ENCODE measurements at regions not wholly inside any gene's neighbourhood (a gene's known extent, or its start where the extent isn't known, plus 50 kb on each side); places are given as distances from the start of the nearest gene placed in this dataset.
"Not testable (repeated sequence)": the region's sequence is repeated elsewhere in the genome, so short reads cannot be mapped to it uniquely, and the experiment has no call there.

DNA sequence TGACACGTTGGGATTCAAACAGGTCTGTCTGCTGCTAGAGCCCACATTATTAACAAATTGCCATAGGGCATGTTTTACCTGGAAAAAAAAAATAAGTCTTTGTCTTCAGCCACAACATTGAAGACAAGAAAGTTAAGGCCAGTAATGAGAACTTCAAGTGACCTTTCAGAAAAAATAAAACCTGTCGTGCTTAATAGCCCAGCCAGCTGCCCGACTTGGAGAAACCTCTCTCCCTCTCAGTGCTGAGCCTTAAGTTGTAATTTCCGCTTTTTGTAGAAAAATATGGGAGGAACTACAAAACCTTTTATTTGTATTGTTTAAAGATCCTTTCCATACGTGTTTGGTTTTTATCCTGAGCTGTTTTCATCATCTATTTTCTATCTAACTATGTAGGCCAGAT is 454.3 kb upstream of the SLITRK6 start:
- CTCF ChIA-PET, H3K27ac Mint-ChIP-seq, H3K9me3 Mint-ChIP-seq: not testable (repeated sequence)

DNA sequence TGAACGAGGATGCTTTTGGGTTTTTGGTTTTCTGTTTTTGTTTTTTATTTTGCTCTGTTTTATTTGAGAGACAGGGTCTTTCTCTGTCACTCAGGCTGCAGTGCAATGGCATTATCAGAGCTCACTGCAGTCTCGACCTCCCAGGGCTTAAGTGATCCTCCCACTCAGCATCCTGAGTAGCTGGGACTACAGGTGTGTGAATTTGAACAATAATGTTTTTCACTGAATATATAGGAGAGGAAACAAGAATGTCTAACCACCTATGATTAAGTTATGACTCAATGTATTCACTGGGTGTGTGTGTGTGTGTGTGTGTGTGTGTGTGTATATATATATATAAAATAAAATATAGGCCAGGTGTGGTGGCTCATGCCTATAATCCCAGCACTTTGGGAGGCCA is 456.6 kb upstream of the SLITRK6 start:
- DNase-seq, CTCF ChIA-PET, H3K36me3 Mint-ChIP-seq, H3K27ac Mint-ChIP-seq, H3K4me3 Mint-ChIP-seq, H3K27me3 Mint-ChIP-seq, H3K4me1 Mint-ChIP-seq, H3K9me3 Mint-ChIP-seq: not testable (repeated sequence)

More for the DNA sequence above, 454.3 kb upstream of the SLITRK6 start:
- not testable (repeated sequence) for H3K4me1 Mint-ChIP-seq, DNase-seq, H3K27me3 Mint-ChIP-seq, H3K4me3 Mint-ChIP-seq, H3K36me3 Mint-ChIP-seq

GRCh38 chr13:86269511-86269910 is 470.3 kb upstream of the SLITRK6 start:
- Mint-ChIP-seq H3K27ac (no peak overlapping the region), H3K4me3 (no peak overlapping the region), H3K27me3 (no peaks in the 10 kb centered on the region), H3K4me1 (no peaks in the 10 kb centered on the region), H3K36me3 (no peaks in the 10 kb centered on the region), H3K9me3 (peaks cover 1% of the 10 kb centered on the region)
- no peak for DNase-seq
- CTCF ChIA-PET = no interaction called here

DNA sequence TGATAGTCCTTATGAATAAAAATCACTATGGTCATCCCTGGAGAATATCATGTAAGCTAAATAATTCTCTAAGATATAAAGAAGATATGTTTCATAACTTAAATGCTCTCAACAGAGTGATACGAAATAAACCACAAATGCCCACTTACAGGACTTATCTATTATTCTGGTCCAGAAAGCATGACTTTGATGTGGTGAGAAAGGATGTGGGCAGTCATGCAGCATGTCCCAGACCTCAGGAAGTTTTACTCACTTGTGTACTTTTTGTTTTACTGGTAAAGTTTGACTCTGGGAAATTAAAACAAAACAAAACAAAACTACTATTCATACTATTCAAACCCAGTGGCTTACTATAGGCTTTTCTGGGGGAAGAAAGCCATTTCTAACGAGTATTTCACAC is 483.2 kb upstream of the SLITRK6 start:
- H3K27ac Mint-ChIP-seq = no peak overlapping the region
- no peaks in the 10 kb centered on the region for H3K36me3 Mint-ChIP-seq
- no peaks in the 10 kb centered on the region for H3K9me3 Mint-ChIP-seq
- no peaks in the 10 kb centered on the region for H3K27me3 Mint-ChIP-seq
- CTCF ChIA-PET = no interaction called here
- H3K4me3 Mint-ChIP-seq = no peak overlapping the region
- DNase-seq = no peak
- no peaks in the 10 kb centered on the region for H3K4me1 Mint-ChIP-seq

- CTCF ChIA-PET = no interaction called here
- DNase-seq = no peak
- Mint-ChIP-seq H3K4me1 (no peaks in the 10 kb centered on the region), H3K27me3 (no peaks in the 10 kb centered on the region), H3K36me3 (no peaks in the 10 kb centered on the region), H3K9me3 (peaks cover 1% of the 10 kb centered on the region), H3K27ac (no peak overlapping the region), H3K4me3 (no peak overlapping the region)
These were observed 483.8 kb upstream of the SLITRK6 start for GRCh38 chr13:86283031-86283430.

DNA sequence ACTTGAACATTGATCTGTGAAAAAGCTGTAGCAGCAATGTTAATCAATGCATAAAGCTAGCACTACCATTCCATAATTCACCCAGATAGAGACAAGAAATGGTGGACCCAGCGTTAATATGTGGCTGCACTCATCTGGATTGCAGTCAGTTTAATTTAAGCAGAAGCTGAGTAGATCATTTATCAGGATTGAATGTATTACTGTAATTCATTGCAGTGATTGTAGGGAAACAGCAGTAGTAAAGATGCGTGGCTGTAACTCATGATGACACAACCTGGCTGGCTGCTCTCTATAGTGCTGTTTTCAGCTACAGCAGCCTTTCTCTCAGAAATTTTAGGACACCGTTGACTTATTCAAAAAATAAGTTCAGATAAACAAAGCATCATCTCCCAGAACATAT is 499.5 kb upstream of the SLITRK6 start:
- no peak for DNase-seq
- CTCF ChIA-PET = no interaction called here
- no peaks in the 10 kb centered on the region for H3K36me3 Mint-ChIP-seq
- no peak overlapping the region for H3K27ac Mint-ChIP-seq
- H3K4me3 Mint-ChIP-seq = no peak overlapping the region
- H3K27me3 Mint-ChIP-seq = no peaks in the 10 kb centered on the region
- peaks cover 2% of the 10 kb centered on the region for H3K9me3 Mint-ChIP-seq
- no peaks in the 10 kb centered on the region for H3K4me1 Mint-ChIP-seq

DNA sequence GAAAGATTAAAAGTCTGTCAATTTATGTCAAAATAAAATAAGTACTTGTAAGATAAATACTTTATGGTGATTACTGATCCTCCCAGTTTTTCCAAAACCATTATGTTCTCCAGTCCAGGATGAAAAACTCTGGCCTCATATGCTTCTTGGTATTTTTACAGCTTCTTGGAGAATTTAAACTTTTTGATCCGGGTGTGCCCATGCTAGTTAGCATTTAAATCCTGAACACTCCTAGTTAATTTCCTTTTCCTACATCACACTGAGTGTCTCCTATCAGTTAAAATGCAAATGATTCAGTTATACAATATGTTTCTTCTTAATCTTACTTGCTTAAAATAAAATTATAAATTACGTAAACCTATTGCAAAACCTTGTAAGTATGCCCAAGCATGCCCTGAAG is 499.9 kb upstream of the SLITRK6 start:
- no peaks in the 10 kb centered on the region for H3K27me3 Mint-ChIP-seq
- peaks cover 2% of the 10 kb centered on the region for H3K9me3 Mint-ChIP-seq
- CTCF ChIA-PET = no interaction called here
- H3K4me3 Mint-ChIP-seq = no peak overlapping the region
- H3K36me3 Mint-ChIP-seq = no peaks in the 10 kb centered on the region
- H3K27ac Mint-ChIP-seq = no peak overlapping the region
- DNase-seq = no peak
- no peaks in the 10 kb centered on the region for H3K4me1 Mint-ChIP-seq

- Mint-ChIP-seq H3K4me1 (no peaks in the 10 kb centered on the region), H3K27ac (no peak overlapping the region), H3K9me3 (no peaks in the 10 kb centered on the region), H3K36me3 (no peaks in the 10 kb centered on the region), H3K27me3 (no peaks in the 10 kb centered on the region), H3K4me3 (no peak overlapping the region)
- DNase-seq = no peak
- CTCF ChIA-PET = interaction anchor here (0.7 kb wide), 1 partner anchor 297 kb away, joined by 4 read pairs; no protein-coding TSS in a partner anchor
These were observed 510.7 kb upstream of the SLITRK6 start for GRCh38 chr13:86309881-86310280.

DNA sequence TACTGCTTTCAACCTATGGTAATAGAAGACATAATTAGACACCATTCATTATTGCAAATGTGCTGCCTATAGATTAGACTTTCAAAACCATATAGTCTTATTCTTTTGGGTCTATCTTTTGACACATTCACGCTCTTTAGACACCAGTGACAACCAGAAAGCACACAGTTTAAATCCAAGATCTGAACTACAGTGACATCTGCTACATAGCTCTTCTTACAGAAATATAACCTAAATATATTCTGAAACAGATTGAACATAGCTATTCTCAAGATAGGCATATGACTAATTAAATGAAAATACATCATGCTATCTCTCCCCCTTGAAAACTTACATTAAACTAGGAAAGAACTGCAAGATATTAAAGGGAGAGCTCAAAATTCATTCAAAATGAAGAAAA is 514.2 kb upstream of the SLITRK6 start:
- Mint-ChIP-seq H3K36me3 (no peaks in the 10 kb centered on the region), H3K4me1 (no peaks in the 10 kb centered on the region), H3K27ac (no peak overlapping the region), H3K9me3 (peaks cover 6% of the 10 kb centered on the region), H3K4me3 (no peak overlapping the region), H3K27me3 (no peaks in the 10 kb centered on the region)
- DNase-seq = no peak
- CTCF ChIA-PET = no interaction called here

DNA sequence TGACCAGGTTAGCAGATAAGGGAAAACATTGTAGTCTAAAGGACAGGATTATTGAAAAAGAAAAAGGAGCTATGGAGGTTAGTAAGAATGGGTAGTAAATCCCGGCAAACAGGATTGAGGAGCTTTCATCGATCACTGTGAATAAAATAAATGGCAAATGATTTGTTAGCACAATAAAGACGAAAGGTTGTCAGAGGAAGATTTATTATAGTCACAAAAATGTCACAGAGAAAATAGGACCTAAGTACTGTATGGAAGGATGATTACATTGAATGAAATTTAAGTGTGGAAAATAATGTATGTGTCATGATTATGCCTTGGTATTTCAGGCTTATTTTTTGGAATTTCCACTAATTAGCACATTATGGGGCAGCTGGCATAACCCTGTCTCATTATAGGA is 519.2 kb upstream of the SLITRK6 start:
- DNase-seq = no peak
- Mint-ChIP-seq H3K27me3 (no peaks in the 10 kb centered on the region), H3K36me3 (no peaks in the 10 kb centered on the region), H3K9me3 (peaks cover 6% of the 10 kb centered on the region), H3K4me3 (no peak overlapping the region), H3K4me1 (no peaks in the 10 kb centered on the region), H3K27ac (no peak overlapping the region)
- CTCF ChIA-PET = no interaction called here

GRCh38 chr13:86324191-86324590 is 525.0 kb upstream of the SLITRK6 start:
- Mint-ChIP-seq H3K9me3 (peaks cover 7% of the 10 kb centered on the region), H3K36me3 (no peaks in the 10 kb centered on the region), H3K27ac (no peak overlapping the region), H3K27me3 (no peaks in the 10 kb centered on the region), H3K4me1 (no peaks in the 10 kb centered on the region), H3K4me3 (no peak overlapping the region)
- CTCF ChIA-PET = no interaction called here
- DNase-seq = no peak

DNA sequence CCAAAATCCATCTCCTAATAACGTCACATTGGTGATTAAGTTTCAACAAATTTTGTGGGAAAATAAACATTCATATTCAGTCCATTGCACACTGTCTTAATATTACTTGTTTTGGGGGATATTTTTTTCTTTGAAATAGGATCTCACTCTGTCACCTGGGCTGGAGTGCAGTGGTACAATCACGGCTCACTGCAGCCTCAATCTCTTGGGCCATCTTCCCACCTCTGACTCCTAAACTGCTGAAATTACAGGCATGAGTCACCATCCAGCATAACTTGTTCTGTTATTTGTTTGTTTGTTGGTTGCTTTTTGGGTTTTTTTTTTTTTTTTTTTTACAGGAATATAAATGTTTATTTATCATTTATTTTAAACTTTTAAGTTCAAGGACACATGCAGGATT is 556.1 kb upstream of the SLITRK6 start:
- no peak for DNase-seq
- Mint-ChIP-seq H3K4me3 (no peak overlapping the region), H3K27me3 (no peaks in the 10 kb centered on the region), H3K9me3 (peaks cover 9% of the 10 kb centered on the region), H3K36me3 (no peaks in the 10 kb centered on the region), H3K27ac (no peak overlapping the region), H3K4me1 (no peaks in the 10 kb centered on the region)
- CTCF ChIA-PET = no interaction called here

DNA sequence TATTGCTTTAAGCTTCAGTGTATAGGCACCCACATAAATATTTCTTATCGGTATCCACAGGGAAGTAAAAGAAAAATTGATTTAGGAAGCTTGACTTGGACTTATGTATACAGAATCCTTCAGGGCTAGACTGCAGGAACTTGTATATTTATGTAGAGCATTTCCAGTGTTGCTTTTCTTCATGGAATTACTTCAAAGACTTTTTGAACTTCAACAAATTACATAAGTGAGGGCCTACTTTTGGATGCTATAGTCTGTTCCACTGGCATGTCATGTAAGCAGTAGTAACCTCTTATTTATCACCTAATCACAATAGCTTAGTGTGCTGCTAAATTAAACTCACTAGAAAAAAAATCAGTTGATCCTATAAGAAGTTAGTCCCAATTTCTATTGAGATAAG is 557.9 kb upstream of the SLITRK6 start:
- H3K4me1 Mint-ChIP-seq = no peaks in the 10 kb centered on the region

GRCh38 chr13:86363749-86364148 is 564.5 kb upstream of the SLITRK6 start:
- H3K27me3 Mint-ChIP-seq, H3K27ac Mint-ChIP-seq, H3K4me3 Mint-ChIP-seq, DNase-seq, CTCF ChIA-PET, H3K36me3 Mint-ChIP-seq, H3K4me1 Mint-ChIP-seq: not testable (repeated sequence)
- peaks cover 18% of the 10 kb centered on the region for H3K9me3 Mint-ChIP-seq

More for the DNA sequence above, 557.9 kb upstream of the SLITRK6 start:
- no peaks in the 10 kb centered on the region for H3K36me3 Mint-ChIP-seq
- peaks cover 10% of the 10 kb centered on the region for H3K9me3 Mint-ChIP-seq
- no peak overlapping the region for H3K27ac Mint-ChIP-seq
- CTCF ChIA-PET = no interaction called here
- H3K27me3 Mint-ChIP-seq = no peaks in the 10 kb centered on the region
- no peak for DNase-seq
- no peak overlapping the region for H3K4me3 Mint-ChIP-seq

- Mint-ChIP-seq H3K27ac (no peak overlapping the region), H3K4me1 (no peaks in the 10 kb centered on the region), H3K36me3 (no peaks in the 10 kb centered on the region), H3K4me3 (no peak overlapping the region), H3K27me3 (no peaks in the 10 kb centered on the region), H3K9me3 (peaks cover 14% of the 10 kb centered on the region)
- no peak for DNase-seq
- CTCF ChIA-PET = no interaction called here
These were observed 569.7 kb upstream of the SLITRK6 start for GRCh38 chr13:86368924-86369323.

DNA sequence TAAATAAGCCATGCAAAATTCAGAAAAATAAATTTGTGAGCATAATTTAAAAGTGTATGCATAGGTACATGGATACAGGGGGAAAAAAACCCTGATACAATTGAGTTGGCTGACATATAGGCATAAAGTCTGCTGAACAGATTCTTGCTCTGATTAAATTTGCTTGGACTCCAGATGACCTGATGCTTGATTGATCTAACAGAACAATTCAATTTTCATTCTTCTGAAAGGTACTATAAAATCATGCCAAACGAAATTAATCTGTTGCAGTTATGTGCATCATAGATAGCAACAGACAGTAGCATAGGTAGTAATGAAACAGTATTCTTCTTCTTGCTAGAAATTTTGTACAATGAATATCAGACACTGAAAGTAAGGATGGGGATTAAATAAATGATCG is 578.2 kb upstream of the SLITRK6 start:
- CTCF ChIA-PET = no interaction called here
- Mint-ChIP-seq H3K9me3 (peaks cover 3% of the 10 kb centered on the region), H3K36me3 (no peaks in the 10 kb centered on the region), H3K27ac (no peak overlapping the region), H3K27me3 (no peaks in the 10 kb centered on the region), H3K4me1 (no peaks in the 10 kb centered on the region), H3K4me3 (no peak overlapping the region)
- no peak for DNase-seq
